ENCODE measurements at regions not wholly inside any gene's neighbourhood (a gene's known extent, or its start where the extent isn't known, plus 50 kb on each side); places are given as distances from the start of the nearest gene placed in this dataset.
"Not testable (repeated sequence)": the region's sequence is repeated elsewhere in the genome, so short reads cannot be mapped to it uniquely, and the experiment has no call there.

- H3K36me3 Mint-ChIP-seq (ENCODE audit: insufficient read depth, unreplicated experiment), result no peaks in the 10 kb centered on the region
- CTCF ChIA-PET, result no interaction called here
- no peaks in the 10 kb centered on the region for H3K4me1 Mint-ChIP-seq (ENCODE audit: insufficient read depth, unreplicated experiment)
- intact Hi-C loops (cut with micrococcal nuclease), result no loop called here
- H3K27me3 Mint-ChIP-seq (ENCODE audit: insufficient read depth, unreplicated experiment), result no peaks in the 10 kb centered on the region
- H3K4me3 Mint-ChIP-seq (ENCODE audit: unreplicated experiment), result no peak overlapping the region
- no peak for DNase-seq (ENCODE audit: unreplicated experiment)
- BruUV-seq (replicated peaks), result no TSS peak
- peaks cover 8% of the 10 kb centered on the region for H3K9me3 Mint-ChIP-seq (ENCODE audit: unreplicated experiment)
- POLR2A ChIA-PET, result no interaction called here
- TF ChIP-seq CTCF (IDR thresholded peaks at IDR 0.05; ENCODE audit: unreplicated experiment), result no peak
- H3K27ac Mint-ChIP-seq (ENCODE audit: low read depth, unreplicated experiment), result no peak overlapping the region
Measured at GRCh38 chr5:104456122-104456521, 893.5 kb upstream of the NUDT12 start.

- Mint-ChIP-seq H3K36me3 (ENCODE audit: insufficient read depth, unreplicated experiment) (no peaks in the 10 kb centered on the region), H3K27ac (ENCODE audit: low read depth, unreplicated experiment) (no peak overlapping the region), H3K27me3 (ENCODE audit: insufficient read depth, unreplicated experiment) (no peaks in the 10 kb centered on the region), H3K4me1 (ENCODE audit: insufficient read depth, unreplicated experiment) (no peaks in the 10 kb centered on the region), H3K4me3 (ENCODE audit: unreplicated experiment) (no peak overlapping the region), H3K9me3 (ENCODE audit: unreplicated experiment) (no peaks in the 10 kb centered on the region)
- no TSS peak for BruUV-seq (replicated peaks)
- no peak for TF ChIP-seq CTCF (IDR thresholded peaks at IDR 0.05; ENCODE audit: unreplicated experiment)
- intact Hi-C loops (cut with micrococcal nuclease), result no loop called here
- CTCF ChIA-PET, result no interaction called here
- no peak for DNase-seq (ENCODE audit: unreplicated experiment)
- POLR2A ChIA-PET, result no interaction called here
Measured at GRCh38 chr5:104452550-104452949, 890.0 kb upstream of the NUDT12 start.

- H3K4me1 Mint-ChIP-seq (ENCODE audit: insufficient read depth, unreplicated experiment); H3K27me3 Mint-ChIP-seq (ENCODE audit: insufficient read depth, unreplicated experiment); DNase-seq (ENCODE audit: unreplicated experiment); CTCF ChIA-PET; H3K4me3 Mint-ChIP-seq (ENCODE audit: unreplicated experiment); H3K36me3 Mint-ChIP-seq (ENCODE audit: insufficient read depth, unreplicated experiment); intact Hi-C loops (cut with micrococcal nuclease); H3K27ac Mint-ChIP-seq (ENCODE audit: low read depth, unreplicated experiment); BruUV-seq (replicated peaks); H3K9me3 Mint-ChIP-seq (ENCODE audit: unreplicated experiment); POLR2A ChIA-PET: not testable (repeated sequence)
Measured at GRCh38 chr5:104451911-104452310, 889.3 kb upstream of the NUDT12 start.

- H3K9me3 Mint-ChIP-seq (ENCODE audit: unreplicated experiment), result no peaks in the 10 kb centered on the region
- ChIA-PET POLR2A (no interaction called here), CTCF (no interaction called here)
- H3K36me3 Mint-ChIP-seq (ENCODE audit: insufficient read depth, unreplicated experiment), result no peaks in the 10 kb centered on the region
- no peak overlapping the region for H3K27ac Mint-ChIP-seq (ENCODE audit: low read depth, unreplicated experiment)
- H3K4me1 Mint-ChIP-seq (ENCODE audit: insufficient read depth, unreplicated experiment), result no peaks in the 10 kb centered on the region
- no peak for TF ChIP-seq CTCF (IDR thresholded peaks at IDR 0.05; ENCODE audit: unreplicated experiment)
- H3K27me3 Mint-ChIP-seq (ENCODE audit: insufficient read depth, unreplicated experiment), result no peaks in the 10 kb centered on the region
- intact Hi-C loops (cut with micrococcal nuclease), result no loop called here
- no TSS peak for BruUV-seq (replicated peaks)
- DNase-seq (ENCODE audit: unreplicated experiment), result no peak
- H3K4me3 Mint-ChIP-seq (ENCODE audit: unreplicated experiment), result no peak overlapping the region
Measured at GRCh38 chr5:104444656-104445055, 882.1 kb upstream of the NUDT12 start.

GRCh38 chr5:104443706-104444105 is 881.1 kb upstream of the NUDT12 start:
- Mint-ChIP-seq H3K27ac (ENCODE audit: low read depth, unreplicated experiment) (no peak overlapping the region), H3K4me3 (ENCODE audit: unreplicated experiment) (no peak overlapping the region), H3K27me3 (ENCODE audit: insufficient read depth, unreplicated experiment) (no peaks in the 10 kb centered on the region), H3K4me1 (ENCODE audit: insufficient read depth, unreplicated experiment) (no peaks in the 10 kb centered on the region), H3K9me3 (ENCODE audit: unreplicated experiment) (no peaks in the 10 kb centered on the region), H3K36me3 (ENCODE audit: insufficient read depth, unreplicated experiment) (no peaks in the 10 kb centered on the region)
- POLR2A ChIA-PET, result no interaction called here
- no TSS peak for BruUV-seq (replicated peaks)
- intact Hi-C loops (cut with micrococcal nuclease), result no loop called here
- TF ChIP-seq CTCF (IDR thresholded peaks at IDR 0.05; ENCODE audit: unreplicated experiment), result no peak
- CTCF ChIA-PET, result no interaction called here
- no peak for DNase-seq (ENCODE audit: unreplicated experiment)

Measured in MCF 10A (cell line).